Neural progenitor cell (in vitro differentiated cells): ENCODE measurements at regions not wholly inside any gene's neighbourhood (a gene's known extent, or its start where the extent isn't known, plus 50 kb on each side); places are given as distances from the start of the nearest gene placed in this dataset.

Experiments
- CTCF ChIP-seq: fragments of 200-600 bp; sonication (generic); IDR thresholded peaks from 2 replicates; pipeline ENCODE4 v1.5.1; 2017; ENCODE audit warnings: antibody characterized with exemption, mild to moderate bottlenecking
- EZH2phosphoT487 ChIP-seq: fragments of 200-600 bp; sonication (generic); IDR thresholded peaks from 2 replicates; pipeline ENCODE4 v1.6.1; 2017; ENCODE audit warnings: antibody characterized with exemption

GRCh38 chr14:43132441-43132840 is 1374.6 kb downstream of the FSCB start:
- TF ChIP-seq CTCF (no peak), EZH2phosphoT487 (no peak)
